ENCODE measurements at regions not wholly inside any gene's neighbourhood (a gene's known extent, or its start where the extent isn't known, plus 50 kb on each side); places are given as distances from the start of the nearest gene placed in this dataset.

DNA sequence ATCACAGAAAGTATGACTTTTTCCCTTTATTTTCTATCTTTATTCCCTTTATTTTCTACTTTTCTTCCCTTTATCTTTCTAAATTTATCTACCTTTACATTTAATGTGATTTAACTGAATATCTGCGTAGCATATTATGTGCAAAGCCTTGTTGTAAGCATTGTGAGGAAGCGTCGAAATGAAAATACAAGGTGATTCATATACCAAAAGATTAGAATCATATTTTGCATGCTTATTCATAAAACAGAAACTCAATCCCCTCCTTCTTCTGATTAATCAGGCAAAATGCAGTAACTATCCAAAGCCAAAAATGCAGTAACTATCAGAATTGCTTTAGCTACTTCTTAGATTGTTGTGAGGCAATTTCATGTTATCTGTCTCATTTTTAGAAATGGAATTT is 393.0 kb downstream of the CDH19 start:
- Histone ChIP-seq H3K9ac (ENCODE audit: low read depth, low read length) (no peak overlapping the region), H3K4me1 (ENCODE audit: control insufficient read depth, insufficient read depth, low read length) (no peaks in the 10 kb centered on the region), H3K27me3 (ENCODE audit: control insufficient read depth, insufficient read depth, low read length) (no peaks in the 10 kb centered on the region), H3K9me3 (ENCODE audit: control insufficient read depth, insufficient read depth, low read length) (no peaks in the 10 kb centered on the region), H3K36me3 (ENCODE audit: control insufficient read depth, insufficient read depth, low read length) (no peaks in the 10 kb centered on the region), H3K27ac (ENCODE audit: low read depth, low read length) (no peak overlapping the region), H3K4me3 (ENCODE audit: low read depth, low read length) (no peak overlapping the region)

DNA sequence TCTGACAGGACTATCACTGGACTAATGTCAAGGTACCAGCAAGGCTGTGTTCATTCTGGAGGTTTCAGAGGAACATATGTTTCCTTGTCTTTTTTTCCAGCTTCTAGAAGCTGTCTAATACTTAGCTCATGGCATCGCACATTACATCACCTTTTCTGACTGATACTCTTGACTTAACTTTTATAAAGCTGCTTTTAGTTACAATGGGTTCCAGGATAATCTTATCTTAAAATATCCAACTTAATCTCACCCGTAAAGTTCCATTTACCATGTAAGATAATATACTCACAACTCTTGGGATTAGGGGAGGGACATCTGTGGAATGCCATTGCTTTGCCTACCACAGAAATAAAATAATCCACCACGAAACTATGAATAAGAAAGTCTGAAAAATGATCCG is 394.2 kb downstream of the CDH19 start:
- H3K27me3 ChIP-seq (ENCODE audit: control insufficient read depth, insufficient read depth, low read length): no peaks in the 10 kb centered on the region
- no peaks in the 10 kb centered on the region for H3K9me3 ChIP-seq (ENCODE audit: control insufficient read depth, insufficient read depth, low read length)
- H3K36me3 ChIP-seq (ENCODE audit: control insufficient read depth, insufficient read depth, low read length): no peaks in the 10 kb centered on the region
- H3K4me3 ChIP-seq (ENCODE audit: low read depth, low read length): no peak overlapping the region
- H3K4me1 ChIP-seq (ENCODE audit: control insufficient read depth, insufficient read depth, low read length): no peaks in the 10 kb centered on the region
- no peak overlapping the region for H3K27ac ChIP-seq (ENCODE audit: low read depth, low read length)
- H3K9ac ChIP-seq (ENCODE audit: low read depth, low read length): no peak overlapping the region

DNA sequence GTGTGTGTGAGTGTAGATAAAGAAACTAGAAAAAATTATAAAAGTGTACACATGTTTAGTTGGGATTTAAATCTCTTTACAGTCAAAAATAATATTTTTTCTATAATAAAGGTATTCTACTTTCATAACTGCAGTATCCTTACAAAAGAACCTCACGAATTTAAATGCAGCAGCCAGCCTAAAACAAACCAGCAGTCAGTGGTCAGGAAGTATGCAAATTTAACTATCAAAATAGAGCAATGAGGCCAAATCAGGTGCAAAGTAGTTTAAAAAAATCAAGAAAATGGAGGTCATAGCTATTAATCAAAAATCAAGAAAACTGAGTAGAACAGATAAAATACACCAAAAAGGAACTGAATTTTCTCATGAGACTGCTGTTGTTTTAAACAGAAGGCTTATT is 407.1 kb downstream of the CDH19 start:
- Histone ChIP-seq H3K9me3 (ENCODE audit: control insufficient read depth, insufficient read depth, low read length) (no peaks in the 10 kb centered on the region), H3K9ac (ENCODE audit: low read depth, low read length) (no peak overlapping the region), H3K4me3 (ENCODE audit: low read depth, low read length) (no peak overlapping the region), H3K27ac (ENCODE audit: low read depth, low read length) (no peak overlapping the region), H3K36me3 (ENCODE audit: control insufficient read depth, insufficient read depth, low read length) (no peaks in the 10 kb centered on the region), H3K4me1 (ENCODE audit: control insufficient read depth, insufficient read depth, low read length) (no peaks in the 10 kb centered on the region), H3K27me3 (ENCODE audit: control insufficient read depth, insufficient read depth, low read length) (no peaks in the 10 kb centered on the region)

DNA sequence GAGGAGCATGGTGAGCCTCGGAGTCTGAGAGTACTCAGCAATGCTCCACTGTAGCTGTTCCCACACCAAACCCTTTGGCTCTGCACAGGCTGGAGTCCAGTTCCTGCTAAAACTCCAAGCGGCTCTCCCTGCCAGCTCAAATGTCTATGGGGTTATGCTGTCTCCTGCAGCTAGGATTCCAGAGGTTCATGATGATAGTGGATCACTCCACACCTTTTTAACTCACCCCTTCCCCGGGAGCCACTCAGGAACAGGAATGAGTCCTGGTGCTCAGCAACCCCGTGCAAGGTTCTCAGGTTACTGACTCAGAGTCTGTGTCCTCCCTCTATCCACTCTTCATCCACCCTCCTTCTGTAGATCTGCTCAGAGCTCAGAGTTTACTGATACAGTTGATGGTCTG is 410.0 kb downstream of the CDH19 start:
- no peaks in the 10 kb centered on the region for H3K27me3 ChIP-seq (ENCODE audit: control insufficient read depth, insufficient read depth, low read length)
- H3K4me1 ChIP-seq (ENCODE audit: control insufficient read depth, insufficient read depth, low read length): no peaks in the 10 kb centered on the region
- H3K36me3 ChIP-seq (ENCODE audit: control insufficient read depth, insufficient read depth, low read length): no peaks in the 10 kb centered on the region
- H3K9ac ChIP-seq (ENCODE audit: low read depth, low read length): no peak overlapping the region
- no peak overlapping the region for H3K27ac ChIP-seq (ENCODE audit: low read depth, low read length)
- H3K4me3 ChIP-seq (ENCODE audit: low read depth, low read length): no peak overlapping the region
- no peaks in the 10 kb centered on the region for H3K9me3 ChIP-seq (ENCODE audit: control insufficient read depth, insufficient read depth, low read length)

DNA sequence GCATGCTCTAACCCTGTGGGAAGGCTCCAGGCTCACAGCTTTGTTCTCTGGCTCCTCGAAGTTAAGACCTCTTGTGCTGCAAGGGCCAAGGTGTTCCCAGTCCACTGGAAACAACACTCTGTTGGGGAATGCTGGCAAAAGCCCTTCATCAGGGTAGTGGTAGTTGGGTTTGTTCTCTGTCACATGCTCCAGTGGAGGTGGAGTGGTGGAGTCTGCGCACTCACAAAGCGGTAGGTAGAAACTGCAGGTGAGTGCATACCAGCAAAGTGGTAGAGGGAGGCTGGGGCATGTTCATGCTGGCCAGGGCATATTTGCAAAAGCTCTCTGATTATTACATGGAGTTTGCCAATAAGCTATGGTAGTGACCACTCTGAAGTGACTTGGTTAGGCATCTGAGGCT is 410.5 kb downstream of the CDH19 start:
- no peaks in the 10 kb centered on the region for H3K36me3 ChIP-seq (ENCODE audit: control insufficient read depth, insufficient read depth, low read length)
- H3K4me3 ChIP-seq (ENCODE audit: low read depth, low read length): no peak overlapping the region
- H3K27me3 ChIP-seq (ENCODE audit: control insufficient read depth, insufficient read depth, low read length): no peaks in the 10 kb centered on the region
- H3K9ac ChIP-seq (ENCODE audit: low read depth, low read length): no peak overlapping the region
- no peaks in the 10 kb centered on the region for H3K4me1 ChIP-seq (ENCODE audit: control insufficient read depth, insufficient read depth, low read length)
- no peaks in the 10 kb centered on the region for H3K9me3 ChIP-seq (ENCODE audit: control insufficient read depth, insufficient read depth, low read length)
- no peak overlapping the region for H3K27ac ChIP-seq (ENCODE audit: low read depth, low read length)

DNA sequence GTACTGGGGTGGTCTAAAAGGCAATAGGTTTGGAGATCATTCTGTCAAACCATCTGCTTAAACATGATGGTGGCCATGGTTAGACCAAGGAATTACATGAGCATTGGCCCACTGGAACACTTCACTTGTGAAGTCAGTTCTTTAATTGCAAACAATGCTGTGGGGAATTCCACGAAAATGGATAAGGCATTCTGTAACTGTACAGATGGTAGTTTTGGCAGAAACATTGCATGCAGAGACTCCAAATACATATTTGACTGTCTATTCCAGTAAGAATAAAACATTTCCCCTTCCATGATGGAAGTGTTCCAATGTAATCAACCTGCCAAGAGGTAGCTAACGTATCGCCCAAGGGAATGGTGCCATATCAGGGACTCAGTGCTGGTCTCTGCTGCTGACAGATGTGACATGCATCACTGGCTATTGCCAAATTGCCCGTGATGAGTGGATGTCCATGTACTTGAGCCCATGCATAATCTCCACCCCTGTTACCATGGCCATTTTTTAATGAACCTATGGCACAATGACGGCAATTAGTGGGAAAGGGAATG is 417.9 kb downstream of the CDH7 start:
- no peaks in the 10 kb centered on the region for H3K9me3 ChIP-seq (ENCODE audit: control insufficient read depth, insufficient read depth, low read length)
- H3K27ac ChIP-seq (ENCODE audit: low read depth, low read length): no peak overlapping the region
- no peak overlapping the region for H3K9ac ChIP-seq (ENCODE audit: low read depth, low read length)

DNA sequence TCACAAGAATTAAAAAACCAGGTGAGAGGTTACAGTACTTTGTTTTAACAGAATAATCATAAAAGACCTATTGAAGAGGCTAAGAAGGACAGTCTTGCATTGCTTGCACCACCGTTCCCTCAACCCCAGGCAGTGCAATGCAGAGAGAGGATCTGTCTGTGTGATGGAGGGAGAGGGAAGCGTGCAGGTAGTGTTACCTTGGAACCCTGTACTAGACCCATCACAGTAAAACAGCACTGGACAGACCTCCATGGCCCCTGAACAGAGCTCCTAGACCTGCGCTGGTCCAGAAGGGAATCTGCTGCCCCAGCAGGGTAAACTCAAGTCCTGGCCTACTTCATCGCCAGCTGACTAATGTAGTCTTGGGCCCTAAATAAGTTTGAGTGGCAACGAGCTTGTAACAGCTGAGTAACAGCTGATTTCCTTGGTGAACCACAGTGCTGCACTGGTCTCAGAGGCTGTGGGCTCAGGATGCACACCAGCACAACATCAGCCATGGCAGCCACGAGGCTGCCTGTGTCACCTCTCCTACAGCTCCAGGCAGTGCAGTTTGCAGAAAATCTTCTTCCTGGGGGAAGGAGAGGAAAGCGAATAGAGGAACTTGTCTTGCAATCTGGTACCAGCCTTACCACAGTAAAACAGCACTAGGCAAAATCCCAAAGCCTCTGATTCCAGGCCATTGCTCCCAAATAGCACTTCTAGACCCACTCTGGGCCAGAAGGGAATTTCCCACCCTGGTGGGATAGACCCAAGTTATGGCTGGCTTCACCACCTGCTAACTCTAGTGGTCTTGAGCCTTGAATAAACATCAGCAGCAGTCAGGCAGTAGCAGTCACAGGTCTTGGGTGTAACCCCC is 417.2 kb downstream of the CDH7 start:
- Histone ChIP-seq H3K27ac (ENCODE audit: low read depth, low read length) (no peak overlapping the region), H3K27me3 (ENCODE audit: control insufficient read depth, insufficient read depth, low read length) (no peaks in the 10 kb centered on the region), H3K36me3 (ENCODE audit: control insufficient read depth, insufficient read depth, low read length) (no peaks in the 10 kb centered on the region), H3K4me1 (ENCODE audit: control insufficient read depth, insufficient read depth, low read length) (no peaks in the 10 kb centered on the region), H3K9ac (ENCODE audit: low read depth, low read length) (no peak overlapping the region), H3K4me3 (ENCODE audit: low read depth, low read length) (no peak overlapping the region), H3K9me3 (ENCODE audit: control insufficient read depth, insufficient read depth, low read length) (no peaks in the 10 kb centered on the region)

More for the DNA sequence above, 417.9 kb downstream of the CDH7 start:
- H3K36me3 ChIP-seq (ENCODE audit: control insufficient read depth, insufficient read depth, low read length): no peaks in the 10 kb centered on the region
- no peaks in the 10 kb centered on the region for H3K4me1 ChIP-seq (ENCODE audit: control insufficient read depth, insufficient read depth, low read length)
- no peak overlapping the region for H3K4me3 ChIP-seq (ENCODE audit: low read depth, low read length)
- H3K27me3 ChIP-seq (ENCODE audit: control insufficient read depth, insufficient read depth, low read length): no peaks in the 10 kb centered on the region

DNA sequence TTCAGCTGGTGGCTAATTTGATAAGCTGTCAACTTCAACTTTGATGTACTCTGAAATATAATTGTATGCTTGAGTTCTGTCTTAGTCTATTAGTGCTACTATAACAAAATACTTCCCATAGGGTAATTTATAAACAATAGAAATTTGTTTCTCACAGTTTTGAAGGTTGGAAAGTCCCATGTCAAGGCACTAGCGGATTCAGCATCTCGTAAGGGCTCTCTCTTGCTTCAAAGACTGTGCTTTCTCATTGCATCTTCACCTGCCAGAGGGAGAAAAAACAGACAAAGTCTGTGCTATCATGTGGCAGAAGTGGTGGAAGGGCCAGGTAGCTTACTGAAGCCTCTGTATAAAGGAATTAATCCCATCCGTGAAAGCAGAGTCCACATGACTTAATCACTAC is 409.2 kb downstream of the CDH7 start:
- H3K4me3 ChIP-seq (ENCODE audit: low read depth, low read length): no peak overlapping the region
- no peaks in the 10 kb centered on the region for H3K27me3 ChIP-seq (ENCODE audit: control insufficient read depth, insufficient read depth, low read length)
- no peaks in the 10 kb centered on the region for H3K36me3 ChIP-seq (ENCODE audit: control insufficient read depth, insufficient read depth, low read length)
- no peaks in the 10 kb centered on the region for H3K4me1 ChIP-seq (ENCODE audit: control insufficient read depth, insufficient read depth, low read length)
- no peak overlapping the region for H3K9ac ChIP-seq (ENCODE audit: low read depth, low read length)
- H3K27ac ChIP-seq (ENCODE audit: low read depth, low read length): no peak overlapping the region
- no peaks in the 10 kb centered on the region for H3K9me3 ChIP-seq (ENCODE audit: control insufficient read depth, insufficient read depth, low read length)

DNA sequence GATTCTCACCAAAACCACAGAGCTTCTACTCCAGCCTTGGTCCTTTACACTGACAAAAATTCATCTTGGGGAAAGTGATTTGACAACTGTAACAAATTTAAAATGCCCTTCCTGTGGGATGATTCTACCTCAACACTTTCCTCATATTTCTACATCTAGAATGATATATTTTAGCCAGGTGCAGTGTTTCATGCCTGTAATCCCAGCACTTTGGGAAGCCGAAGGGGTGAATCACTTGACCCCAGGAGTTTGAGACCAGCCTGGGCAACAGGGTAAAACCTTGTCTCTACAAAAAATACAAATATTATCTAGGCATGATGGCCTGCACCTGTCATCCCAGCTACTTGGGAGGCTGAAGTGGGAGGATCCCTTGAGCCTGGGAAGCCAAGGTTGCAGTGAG is 408.6 kb downstream of the CDH7 start:
- no peak overlapping the region for H3K9ac ChIP-seq (ENCODE audit: low read depth, low read length)
- no peak overlapping the region for H3K4me3 ChIP-seq (ENCODE audit: low read depth, low read length)
- no peaks in the 10 kb centered on the region for H3K9me3 ChIP-seq (ENCODE audit: control insufficient read depth, insufficient read depth, low read length)
- H3K27ac ChIP-seq (ENCODE audit: low read depth, low read length): no peak overlapping the region
- no peaks in the 10 kb centered on the region for H3K27me3 ChIP-seq (ENCODE audit: control insufficient read depth, insufficient read depth, low read length)
- no peaks in the 10 kb centered on the region for H3K4me1 ChIP-seq (ENCODE audit: control insufficient read depth, insufficient read depth, low read length)
- no peaks in the 10 kb centered on the region for H3K36me3 ChIP-seq (ENCODE audit: control insufficient read depth, insufficient read depth, low read length)

DNA sequence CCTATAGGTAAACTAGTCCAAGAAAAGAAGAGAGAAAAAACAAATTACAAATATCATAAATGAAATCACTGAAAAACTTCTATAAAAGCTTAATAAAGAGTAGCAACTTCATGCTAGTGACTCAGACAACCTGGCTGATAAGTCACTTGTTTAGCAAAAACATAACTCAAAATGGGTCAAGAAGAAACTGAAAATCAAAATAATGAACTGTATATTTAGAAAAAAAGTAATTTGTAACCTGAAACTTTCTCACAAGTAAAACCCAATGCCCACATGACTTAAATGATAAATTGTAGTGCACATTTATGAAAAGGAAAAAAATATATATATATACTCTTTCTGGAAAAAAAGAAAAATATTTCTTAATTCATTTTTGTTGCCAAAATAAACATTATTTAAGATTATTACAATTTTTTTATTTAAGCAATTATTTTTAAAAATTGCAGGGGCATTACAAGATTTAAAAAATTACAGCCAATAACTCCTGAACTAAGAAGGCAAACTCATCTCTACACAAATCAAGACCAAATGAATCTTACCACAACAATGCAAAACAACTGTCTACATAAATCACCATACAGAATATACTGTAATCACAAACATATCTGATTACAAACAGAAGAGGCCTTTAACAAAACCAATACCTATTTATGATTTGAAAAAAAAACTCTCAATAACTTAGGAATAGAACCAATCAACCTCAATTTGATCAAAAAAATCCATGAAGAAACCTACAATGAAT is 406.3 kb downstream of the CDH7 start:
- Histone ChIP-seq H3K4me1 (ENCODE audit: control insufficient read depth, insufficient read depth, low read length) (no peaks in the 10 kb centered on the region), H3K27ac (ENCODE audit: low read depth, low read length) (no peak overlapping the region), H3K4me3 (ENCODE audit: low read depth, low read length) (no peak overlapping the region), H3K36me3 (ENCODE audit: control insufficient read depth, insufficient read depth, low read length) (no peaks in the 10 kb centered on the region), H3K9ac (ENCODE audit: low read depth, low read length) (no peak overlapping the region), H3K9me3 (ENCODE audit: control insufficient read depth, insufficient read depth, low read length) (no peaks in the 10 kb centered on the region), H3K27me3 (ENCODE audit: control insufficient read depth, insufficient read depth, low read length) (no peaks in the 10 kb centered on the region)

DNA sequence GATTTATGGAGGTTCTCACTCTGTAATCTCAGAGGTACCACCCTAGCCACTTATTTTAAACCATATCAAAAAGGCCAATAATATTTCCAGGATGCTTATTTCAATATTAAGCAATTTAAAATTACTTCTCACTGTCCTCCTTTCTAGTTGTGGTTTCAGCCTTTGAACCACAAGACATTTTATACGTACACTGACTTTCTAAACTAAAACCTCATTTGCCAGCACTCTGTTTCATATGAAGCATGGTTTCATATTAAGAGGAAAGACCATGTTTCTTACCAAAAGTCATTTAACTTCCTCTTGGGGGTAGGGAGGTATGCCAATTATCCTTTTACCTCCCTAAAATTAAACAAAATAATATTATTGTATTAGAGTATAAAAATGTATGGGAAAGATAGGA is 399.8 kb downstream of the CDH7 start:
- Histone ChIP-seq H3K4me3 (ENCODE audit: low read depth, low read length) (no peak overlapping the region), H3K27me3 (ENCODE audit: control insufficient read depth, insufficient read depth, low read length) (no peaks in the 10 kb centered on the region), H3K4me1 (ENCODE audit: control insufficient read depth, insufficient read depth, low read length) (no peaks in the 10 kb centered on the region), H3K36me3 (ENCODE audit: control insufficient read depth, insufficient read depth, low read length) (no peaks in the 10 kb centered on the region), H3K9ac (ENCODE audit: low read depth, low read length) (no peak overlapping the region), H3K27ac (ENCODE audit: low read depth, low read length) (no peak overlapping the region), H3K9me3 (ENCODE audit: control insufficient read depth, insufficient read depth, low read length) (no peaks in the 10 kb centered on the region)
